SU-DHL-6 (cell line): ENCODE measurements at regions not wholly inside any gene's neighbourhood (a gene's known extent, or its start where the extent isn't known, plus 50 kb on each side); places are given as distances from the start of the nearest gene placed in this dataset.

ENCODE experiments used
- EZH2phosphoT487 ChIP-seq: fragments of 200-600 bp; sonication (generic), shearing (Covaris generic); conservative IDR thresholded peaks from 2 replicates; pipeline ENCODE4 v1.6.1; 2018; ENCODE audit warnings: mild to moderate bottlenecking, antibody characterized with exemption, low read length, moderate library complexity, mixed read lengths
- TF ChIP-seq, protein P1 (sequence below): fragments of 200-600 bp; sonication (generic); IDR thresholded peaks from one replicate; pipeline ENCODE4 v1.5.1; 2017; ENCODE audit warnings: antibody characterized with exemption, mild to moderate bottlenecking, low read length, moderate library complexity; ENCODE audit not compliant: insufficient read depth, poor library complexity, severe bottlenecking

DNA sequence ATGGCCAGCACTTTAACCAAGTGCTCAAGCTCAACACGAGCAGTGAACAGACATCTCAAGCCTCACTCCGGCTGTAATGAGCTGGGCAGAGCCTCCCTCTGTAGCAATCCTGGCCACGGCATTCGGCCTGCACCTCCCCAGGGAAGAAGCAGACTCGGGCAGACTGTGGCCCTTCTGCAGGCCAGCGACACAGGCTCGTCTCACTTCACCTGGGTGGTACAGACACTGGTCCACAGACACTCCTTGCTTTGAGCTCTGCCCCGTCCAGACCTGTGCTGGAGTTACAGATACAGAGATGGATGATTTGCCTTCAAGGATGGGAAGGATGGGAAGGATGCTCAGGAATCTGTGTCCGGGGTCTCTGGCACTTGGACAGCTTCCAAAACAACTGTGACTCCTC lies 300.9 kb downstream of the PREX1 start:
- TF ChIP-seq, protein P1, sequence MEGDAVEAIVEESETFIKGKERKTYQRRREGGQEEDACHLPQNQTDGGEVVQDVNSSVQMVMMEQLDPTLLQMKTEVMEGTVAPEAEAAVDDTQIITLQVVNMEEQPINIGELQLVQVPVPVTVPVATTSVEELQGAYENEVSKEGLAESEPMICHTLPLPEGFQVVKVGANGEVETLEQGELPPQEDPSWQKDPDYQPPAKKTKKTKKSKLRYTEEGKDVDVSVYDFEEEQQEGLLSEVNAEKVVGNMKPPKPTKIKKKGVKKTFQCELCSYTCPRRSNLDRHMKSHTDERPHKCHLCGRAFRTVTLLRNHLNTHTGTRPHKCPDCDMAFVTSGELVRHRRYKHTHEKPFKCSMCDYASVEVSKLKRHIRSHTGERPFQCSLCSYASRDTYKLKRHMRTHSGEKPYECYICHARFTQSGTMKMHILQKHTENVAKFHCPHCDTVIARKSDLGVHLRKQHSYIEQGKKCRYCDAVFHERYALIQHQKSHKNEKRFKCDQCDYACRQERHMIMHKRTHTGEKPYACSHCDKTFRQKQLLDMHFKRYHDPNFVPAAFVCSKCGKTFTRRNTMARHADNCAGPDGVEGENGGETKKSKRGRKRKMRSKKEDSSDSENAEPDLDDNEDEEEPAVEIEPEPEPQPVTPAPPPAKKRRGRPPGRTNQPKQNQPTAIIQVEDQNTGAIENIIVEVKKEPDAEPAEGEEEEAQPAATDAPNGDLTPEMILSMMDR: no peak
- no peak for TF ChIP-seq EZH2phosphoT487
